Neural cell (in vitro differentiated cells): ENCODE measurements at regions not wholly inside any gene's neighbourhood (a gene's known extent, or its start where the extent isn't known, plus 50 kb on each side); places are given as distances from the start of the nearest gene placed in this dataset.

ENCODE experiments used
- H2AFZ ChIP-seq: fragments of 200-600, 300-800 bp; sonication (generic), shearing (Covaris generic); 2 replicates; pipeline ENCODE4 v1.6.0; 2014; ENCODE audit warnings: low read depth, mild to moderate bottlenecking, antibody characterized with exemption, low read length, moderate library complexity
- H3F3A ChIP-seq: fragments of 200-600 bp; shearing (Covaris generic); 2 replicates; pipeline ENCODE4 v1.6.1; 2016; ENCODE audit warnings: mild to moderate bottlenecking, moderate library complexity, mixed read lengths, antibody characterized with exemption, low read length; ENCODE audit not compliant: insufficient read depth, poor library complexity, severe bottlenecking
- H3K27ac ChIP-seq: fragments of 200-600, 300-800 bp; sonication (generic), shearing (Covaris generic); 2 replicates; pipeline ENCODE4 v1.5.1; 2014; ENCODE audit warnings: mild to moderate bottlenecking, low read length, moderate library complexity
- H3K27me3 ChIP-seq: fragments of 300-800, 200-600 bp; sonication (generic), shearing (Covaris generic); 2 replicates; pipeline ENCODE4 v1.6.0; 2014; ENCODE audit warnings: mild to moderate bottlenecking, low read depth, low read length, moderate library complexity; ENCODE audit not compliant: insufficient read depth
- H3K36me3 ChIP-seq: fragments of 300-800, 200-600 bp; sonication (generic), shearing (Covaris generic); 2 replicates; pipeline ENCODE4 v1.5.1; 2014; ENCODE audit warnings: mild to moderate bottlenecking, antibody characterized with exemption, low read length, moderate library complexity; ENCODE audit not compliant: insufficient read depth
- H3K4me2 ChIP-seq: fragments of 300-800, 200-600 bp; sonication (generic), shearing (Covaris generic); 2 replicates; pipeline ENCODE4 v1.6.0; 2014; ENCODE audit warnings: mild to moderate bottlenecking, low read length
- H3K4me3 ChIP-seq: fragments of 300-800, 200-600 bp; sonication (generic), shearing (Covaris generic); 2 replicates; pipeline ENCODE4 v1.5.1; 2014; ENCODE audit warnings: mild to moderate bottlenecking, low read length, moderate library complexity
- H3K79me2 ChIP-seq: fragments of 200-600 bp; shearing (Covaris generic); replicated peaks from 2 replicates; pipeline ENCODE4 v1.6.0; 2014; ENCODE audit warnings: mild to moderate bottlenecking, low read length, moderate library complexity; ENCODE audit not compliant: insufficient read depth
- H3K9ac ChIP-seq: fragments of 300-800, 200-600 bp; sonication (generic), shearing (Covaris generic); 2 replicates; pipeline ENCODE4 v1.6.1; 2016; ENCODE audit warnings: mild to moderate bottlenecking, low read length, mixed read lengths
- H3K9me2 ChIP-seq: fragments of 200-600 bp; shearing (Covaris generic); 2 replicates; pipeline ENCODE4 v1.6.1; 2016; ENCODE audit warnings: mild to moderate bottlenecking, low read length, mixed read lengths; ENCODE audit not compliant: insufficient read depth
- H3K9me3 ChIP-seq: fragments of 200-600, 300-800 bp; sonication (generic), shearing (Covaris generic); 2 replicates; pipeline ENCODE4 v1.6.1; 2016; ENCODE audit warnings: mild to moderate bottlenecking, mixed run types, low read length, moderate library complexity, mixed read lengths
- H4K20me1 ChIP-seq: fragments of 200-600 bp; shearing (Covaris generic); 2 replicates; pipeline ENCODE4 v1.6.1; 2016; ENCODE audit warnings: mild to moderate bottlenecking, mixed run types; ENCODE audit not compliant: insufficient read depth
- EP300 ChIP-seq: fragments of 450-650 bp; conservative IDR thresholded peaks from 2 replicates; pipeline ENCODE4 v1.6.1; 2014; ENCODE audit warnings: antibody characterized with exemption, mild to moderate bottlenecking, moderate library complexity; ENCODE audit not compliant: poor library complexity, severe bottlenecking
- EZH2 ChIP-seq: fragments of 200-600, 300-800 bp; shearing (Covaris generic), sonication (generic); IDR thresholded peaks from 2 replicates; pipeline ENCODE4 v1.6.1; 2014; ENCODE audit warnings: antibody characterized with exemption, low read length, borderline replicate concordance, mild to moderate bottlenecking; ENCODE audit not compliant: insufficient read depth, poor library complexity, severe bottlenecking
- MXI1 ChIP-seq: fragments of 450-650 bp; conservative IDR thresholded peaks from 2 replicates; pipeline ENCODE4 v1.6.1; 2014; ENCODE audit warnings: antibody characterized with exemption, mild to moderate bottlenecking; ENCODE audit not compliant: poor library complexity, severe bottlenecking
- POLR2AphosphoS5 ChIP-seq: IDR thresholded peaks from 2 replicates; pipeline ENCODE4 v1.6.1; 2012
- RAD21 ChIP-seq: fragments of 450-650 bp; conservative IDR thresholded peaks from 2 replicates; pipeline ENCODE4 v1.6.1; 2014; ENCODE audit warnings: antibody characterized with exemption, mild to moderate bottlenecking, moderate library complexity
- SMC3 ChIP-seq: fragments of 450-650 bp; conservative IDR thresholded peaks from 2 replicates; pipeline ENCODE4 v1.6.1; 2014; ENCODE audit warnings: antibody characterized with exemption, mild to moderate bottlenecking, moderate library complexity; ENCODE audit not compliant: poor library complexity
- TAF1 ChIP-seq: IDR thresholded peaks from 2 replicates; pipeline ENCODE4 v1.6.1; 2012; ENCODE audit warnings: low read depth
- TF ChIP-seq, protein P1 (sequence below): fragments of 450-650 bp; IDR thresholded peaks from 2 replicates; pipeline ENCODE4 v1.5.1; 2014; ENCODE audit warnings: antibody characterized with exemption, mild to moderate bottlenecking, moderate library complexity; ENCODE audit not compliant: poor library complexity, severe bottlenecking
- TF ChIP-seq, protein P2 (sequence below): IDR thresholded peaks from 2 replicates; pipeline ENCODE4 v1.6.1; 2012; ENCODE audit warnings: borderline replicate concordance

- Histone ChIP-seq H3K4me3 (no peak overlapping the region), H4K20me1 (no peaks in the 10 kb centered on the region), H3K27ac (no peak overlapping the region), H3K36me3 (no peaks in the 10 kb centered on the region), H3K79me2 (no peaks in the 10 kb centered on the region), H3F3A (no peaks in the 10 kb centered on the region), H3K9me2 (no peaks in the 10 kb centered on the region), H3K9me3 (no peaks in the 10 kb centered on the region), H2AFZ (no peak overlapping the region), H3K4me2 (no peak overlapping the region), H3K27me3 (no peaks in the 10 kb centered on the region), H3K9ac (no peak overlapping the region)
- TF ChIP-seq, protein P1, sequence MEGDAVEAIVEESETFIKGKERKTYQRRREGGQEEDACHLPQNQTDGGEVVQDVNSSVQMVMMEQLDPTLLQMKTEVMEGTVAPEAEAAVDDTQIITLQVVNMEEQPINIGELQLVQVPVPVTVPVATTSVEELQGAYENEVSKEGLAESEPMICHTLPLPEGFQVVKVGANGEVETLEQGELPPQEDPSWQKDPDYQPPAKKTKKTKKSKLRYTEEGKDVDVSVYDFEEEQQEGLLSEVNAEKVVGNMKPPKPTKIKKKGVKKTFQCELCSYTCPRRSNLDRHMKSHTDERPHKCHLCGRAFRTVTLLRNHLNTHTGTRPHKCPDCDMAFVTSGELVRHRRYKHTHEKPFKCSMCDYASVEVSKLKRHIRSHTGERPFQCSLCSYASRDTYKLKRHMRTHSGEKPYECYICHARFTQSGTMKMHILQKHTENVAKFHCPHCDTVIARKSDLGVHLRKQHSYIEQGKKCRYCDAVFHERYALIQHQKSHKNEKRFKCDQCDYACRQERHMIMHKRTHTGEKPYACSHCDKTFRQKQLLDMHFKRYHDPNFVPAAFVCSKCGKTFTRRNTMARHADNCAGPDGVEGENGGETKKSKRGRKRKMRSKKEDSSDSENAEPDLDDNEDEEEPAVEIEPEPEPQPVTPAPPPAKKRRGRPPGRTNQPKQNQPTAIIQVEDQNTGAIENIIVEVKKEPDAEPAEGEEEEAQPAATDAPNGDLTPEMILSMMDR, result no peak
- no peak for TF ChIP-seq EP300
- TF ChIP-seq POLR2AphosphoS5, result no peak
- no peak for TF ChIP-seq MXI1
- no peak for TF ChIP-seq SMC3
- TF ChIP-seq, protein P2, sequence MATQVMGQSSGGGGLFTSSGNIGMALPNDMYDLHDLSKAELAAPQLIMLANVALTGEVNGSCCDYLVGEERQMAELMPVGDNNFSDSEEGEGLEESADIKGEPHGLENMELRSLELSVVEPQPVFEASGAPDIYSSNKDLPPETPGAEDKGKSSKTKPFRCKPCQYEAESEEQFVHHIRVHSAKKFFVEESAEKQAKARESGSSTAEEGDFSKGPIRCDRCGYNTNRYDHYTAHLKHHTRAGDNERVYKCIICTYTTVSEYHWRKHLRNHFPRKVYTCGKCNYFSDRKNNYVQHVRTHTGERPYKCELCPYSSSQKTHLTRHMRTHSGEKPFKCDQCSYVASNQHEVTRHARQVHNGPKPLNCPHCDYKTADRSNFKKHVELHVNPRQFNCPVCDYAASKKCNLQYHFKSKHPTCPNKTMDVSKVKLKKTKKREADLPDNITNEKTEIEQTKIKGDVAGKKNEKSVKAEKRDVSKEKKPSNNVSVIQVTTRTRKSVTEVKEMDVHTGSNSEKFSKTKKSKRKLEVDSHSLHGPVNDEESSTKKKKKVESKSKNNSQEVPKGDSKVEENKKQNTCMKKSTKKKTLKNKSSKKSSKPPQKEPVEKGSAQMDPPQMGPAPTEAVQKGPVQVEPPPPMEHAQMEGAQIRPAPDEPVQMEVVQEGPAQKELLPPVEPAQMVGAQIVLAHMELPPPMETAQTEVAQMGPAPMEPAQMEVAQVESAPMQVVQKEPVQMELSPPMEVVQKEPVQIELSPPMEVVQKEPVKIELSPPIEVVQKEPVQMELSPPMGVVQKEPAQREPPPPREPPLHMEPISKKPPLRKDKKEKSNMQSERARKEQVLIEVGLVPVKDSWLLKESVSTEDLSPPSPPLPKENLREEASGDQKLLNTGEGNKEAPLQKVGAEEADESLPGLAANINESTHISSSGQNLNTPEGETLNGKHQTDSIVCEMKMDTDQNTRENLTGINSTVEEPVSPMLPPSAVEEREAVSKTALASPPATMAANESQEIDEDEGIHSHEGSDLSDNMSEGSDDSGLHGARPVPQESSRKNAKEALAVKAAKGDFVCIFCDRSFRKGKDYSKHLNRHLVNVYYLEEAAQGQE, result no peak
- TF ChIP-seq TAF1, result no peak
- no peak for TF ChIP-seq RAD21
- no peak for TF ChIP-seq EZH2
Observed at GRCh38 chr2:172285010-172285621, 142.3 kb upstream of the ITGA6 start.

DNA sequence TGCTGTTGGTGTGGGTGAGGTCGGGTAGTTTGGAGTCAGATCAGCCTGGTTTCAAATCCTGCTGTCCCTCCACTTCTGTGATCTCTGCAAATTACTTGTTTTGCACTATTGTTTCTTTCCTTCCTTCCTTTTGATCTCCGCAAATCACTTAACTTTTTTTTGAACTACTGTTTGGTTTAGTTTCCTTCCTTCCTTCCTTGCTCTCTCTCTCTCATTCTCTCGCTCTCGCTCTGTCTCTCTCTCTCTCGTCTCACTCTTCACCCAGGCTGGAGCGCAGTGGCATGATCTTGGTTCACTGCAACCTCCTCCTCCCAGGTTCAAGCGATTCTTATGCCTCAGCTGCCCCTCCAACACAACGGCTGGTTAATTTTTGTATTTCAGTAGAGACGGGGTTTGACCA, 141.6 kb upstream of the ITGA6 start:
- Histone ChIP-seq H3K79me2 (no peaks in the 10 kb centered on the region), H3K9ac (no peak overlapping the region), H3K4me2 (no peak overlapping the region), H3K4me3 (no peak overlapping the region), H3K27me3 (no peaks in the 10 kb centered on the region), H4K20me1 (no peaks in the 10 kb centered on the region), H3K27ac (no peak overlapping the region), H3K36me3 (no peaks in the 10 kb centered on the region), H3F3A (no peaks in the 10 kb centered on the region), H3K9me2 (no peaks in the 10 kb centered on the region), H3K9me3 (no peaks in the 10 kb centered on the region), H2AFZ (no peak overlapping the region)
- TF ChIP-seq, protein P2, result no peak
- TF ChIP-seq EZH2, result no peak
- TF ChIP-seq TAF1, result no peak
- TF ChIP-seq, protein P1, result no peak
- TF ChIP-seq POLR2AphosphoS5, result no peak
